Spleen (tissue), 11 donors: ENCODE measurements at regions not wholly inside any gene's neighbourhood (a gene's known extent, or its start where the extent isn't known, plus 50 kb on each side); places are given as distances from the start of the nearest gene placed in this dataset.

Experiments
- DNase-seq: peaks from one replicate; pipeline ENCODE4 v3.0.0-alpha.2; 2020
- H3K27ac ChIP-seq, 8 donors: fragments of 200-600 bp; sonication (generic) in 7 of 8; 1 replicate in 4 of 8; 2 replicates in 4 of 8; pipeline versions ENCODE4 v1.5.0 to v1.8.0; 2016 to 2021; ENCODE audit warnings: inconsistent platforms in 4 of 8, mild to moderate bottlenecking in 4 of 8, moderate library complexity in 1 of 8
- H3K27me3 ChIP-seq, 7 donors: fragments of 200-600 bp; sonication (generic) in 6 of 7; replicated peaks in 1 of 7; 1 replicate in 4 of 7; 2 replicates in 3 of 7; pipeline versions ENCODE4 v1.5.0 to v1.8.0; 2016 to 2021; ENCODE audit warnings: inconsistent platforms in 3 of 7, mild to moderate bottlenecking in 1 of 7
- H3K36me3 ChIP-seq, 6 donors: fragments of 200-600 bp; sonication (generic) in 5 of 6; 1 replicate in 4 of 6; 2 replicates in 2 of 6; pipeline versions ENCODE4 v1.5.0 to v1.8.0; 2016 to 2021; ENCODE audit warnings: inconsistent platforms in 2 of 6
- H3K4me1 ChIP-seq, 6 donors: fragments of 200-600 bp; sonication (generic) in 5 of 6; 1 replicate in 3 of 6; 2 replicates in 3 of 6; pipeline versions ENCODE4 v1.5.0 to v1.8.0; 2016 to 2021; ENCODE audit warnings: inconsistent platforms in 3 of 6
- H3K4me3 ChIP-seq, 8 donors: fragments of 200-600 bp; sonication (generic) in 7 of 8; 1 replicate in 4 of 8; 2 replicates in 4 of 8; pipeline versions ENCODE4 v1.5.0 to v1.8.0; 2016 to 2021; ENCODE audit warnings: inconsistent platforms in 4 of 8, mild to moderate bottlenecking in 4 of 8, moderate library complexity in 2 of 8
- H3K9me3 ChIP-seq, 8 donors: fragments of 200-600 bp; sonication (generic) in 7 of 8; 1 replicate in 4 of 8; 2 replicates in 4 of 8; pipeline versions ENCODE4 v1.5.0 to v1.8.0; 2016 to 2021; ENCODE audit warnings: inconsistent platforms in 4 of 8
- CTCF ChIP-seq, 11 experiments: fragments of 200-600 bp in 7 of 11; fragments of 450-650 bp in 4 of 11; sonication (generic) in 4 of 11; IDR thresholded peaks in 8 of 11; conservative IDR thresholded peaks in 3 of 11; 1 replicate in 7 of 11; 2 replicates in 4 of 11; pipeline versions ENCODE4 v1.4.0 to v1.8.0; 2016 to 2021; ENCODE audit warnings: antibody characterized with exemption in 11 of 11, inconsistent platforms in 4 of 11, mild to moderate bottlenecking in 1 of 11
- POLR2A ChIP-seq, 3 donors: fragments of 450-650 bp; IDR thresholded peaks; one replicate each; pipeline ENCODE4 v1.5.1; 2017; ENCODE audit warnings: antibody characterized with exemption in 3 of 3, mild to moderate bottlenecking in 1 of 3
- POLR2AphosphoS5 ChIP-seq, 3 donors: sonication (generic); formaldehyde crosslinking; IDR thresholded peaks; one replicate each; pipeline ENCODE4 v1.5.1; 2017; ENCODE audit warnings: antibody characterized with exemption in 3 of 3
- WGBS, 5 donors: extraction: QIAGEN DNeasy Blood & Tissue Kit in 3 of 5; methylation state at CpG; one replicate each; pipeline versions ENCODE4 v1.1.5 to v1.1.7; 2013 to 2018; 5-methylcytosine and 5-hydroxymethylcytosine counted together
- intact Hi-C: fragments of 100-400 bp; cut with DNase I; formaldehyde crosslinking; loops from one replicate; pipeline ENCODE4 v1.15.0; 2023; ENCODE audit warnings: low total_unique reads
- donor health status: healthy with polysubstance abuse.
- donor health status: DM: no; HTN: no; CAD: no; lungs with moderate emphysema.
- donor health status: DM: no; HTN: no; CAD: no.
- donor health status: Bipolar disorder and iron deficiency.
- donor health status: healthy.
- donor health status: DM: no; HTN: no; CAD: no.
- donor health status: DM: yes; HTN: yes; CAD: no.

DNA sequence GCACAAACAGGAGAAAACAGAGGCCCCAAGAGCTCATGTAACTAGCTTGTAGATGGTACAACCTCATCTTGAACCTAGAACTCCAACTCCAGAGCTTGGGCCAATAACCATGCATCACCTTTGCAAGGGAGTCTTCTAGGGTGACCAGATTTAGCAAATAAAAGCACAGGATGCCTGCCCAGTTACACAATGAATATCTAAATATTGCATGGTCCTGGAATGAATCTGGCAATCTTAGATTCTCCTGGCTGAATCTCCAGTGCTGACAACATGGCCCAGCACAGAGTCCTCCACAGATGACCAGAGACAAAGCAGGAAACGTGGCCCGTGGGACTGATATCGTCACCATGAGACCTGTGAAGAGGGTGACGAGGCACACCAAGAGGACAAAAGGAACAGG, 494.1 kb downstream of the PREX1 start:
- 82 to 95% (median 84%) methylated on average over 4 of the region's 4 CpGs for WGBS, 5 donors
- Histone ChIP-seq H3K4me1 (no peaks in the 10 kb centered on the region), H3K27ac (no peak overlapping the region), H3K9me3 (no peaks in the 10 kb centered on the region), H3K27me3 (peaks cover 0 to 41% (median 0%) of the 10 kb centered on the region in 7 donors), H3K4me3 (no peak overlapping the region), H3K36me3 (no peaks in the 10 kb centered on the region)
- DNase-seq = no peak
- intact Hi-C loops = no loop called here
- TF ChIP-seq POLR2A (IDR thresholded peaks at IDR 0.05) (no peak), CTCF (IDR thresholded peaks at IDR 0.05 in 8 of 11, conservative IDR thresholded peaks at IDR 0.05 in 3 of 11) (no peak)

GRCh38 chr20:48332555-48332954, 495.2 kb downstream of the PREX1 start:
- Histone ChIP-seq H3K4me1 (no peaks in the 10 kb centered on the region), H3K27ac (no peak overlapping the region), H3K27me3 (peaks cover 0 to 44% (median 0%) of the 10 kb centered on the region in 7 donors), H3K36me3 (no peaks in the 10 kb centered on the region), H3K9me3 (no peaks in the 10 kb centered on the region), H3K4me3 (no peak overlapping the region)
- WGBS, 5 donors = 50 to 56% (median 51%) methylated on average over 3 of the region's 3 CpGs
- DNase-seq = no peak
- TF ChIP-seq POLR2A (IDR thresholded peaks at IDR 0.05) (no peak), POLR2AphosphoS5 (IDR thresholded peaks at IDR 0.05) (no peak), CTCF (IDR thresholded peaks at IDR 0.05 in 8 of 11, conservative IDR thresholded peaks at IDR 0.05 in 3 of 11) (no peak)
- intact Hi-C loops = no loop called here

- TF ChIP-seq POLR2A (IDR thresholded peaks at IDR 0.05) (no peak), CTCF (IDR thresholded peaks at IDR 0.05 in 8 of 11, conservative IDR thresholded peaks at IDR 0.05 in 3 of 11) (no peak), POLR2AphosphoS5 (IDR thresholded peaks at IDR 0.05) (no peak)
- Histone ChIP-seq H3K4me1 (no peaks in the 10 kb centered on the region), H3K27ac (no peak overlapping the region), H3K9me3 (no peaks in the 10 kb centered on the region), H3K4me3 (no peak overlapping the region), H3K36me3 (no peaks in the 10 kb centered on the region), H3K27me3 (peaks cover 0 to 46% (median 0%) of the 10 kb centered on the region in 7 donors)
- 90 to 98% (median 97%) methylated on average over 1 of the region's 1 CpG for WGBS, 5 donors
- DNase-seq = no peak
- intact Hi-C loops = no loop called here
Measured at GRCh38 chr20:48331518-48332286, 496.1 kb downstream of the PREX1 start.

- no peaks in the 10 kb centered on the region for H3K9me3 ChIP-seq
- H3K4me3 ChIP-seq = no peak overlapping the region
- WGBS, 5 donors = 53 to 77% (median 75%) methylated on average over 5 to 8 of the region's 8 CpGs
- no peak for DNase-seq
- no peak overlapping the region for H3K27ac ChIP-seq
- H3K36me3 ChIP-seq = no peaks in the 10 kb centered on the region
- H3K4me1 ChIP-seq = no peaks in the 10 kb centered on the region
- intact Hi-C loops = no loop called here
- H3K27me3 ChIP-seq = peaks cover 0 to 49% (median 7%) of the 10 kb centered on the region in 7 donors
- TF ChIP-seq POLR2AphosphoS5 (IDR thresholded peaks at IDR 0.05) (no peak), CTCF (IDR thresholded peaks at IDR 0.05 in 8 of 11, conservative IDR thresholded peaks at IDR 0.05 in 3 of 11) (peak in 4 of 11 experiments; percentile 15 to 35 (median 18))
Measured at GRCh38 chr20:48329676-48330664, 497.8 kb downstream of the PREX1 start.
